ENCODE measurements at regions not wholly inside any gene's neighbourhood (a gene's known extent, or its start where the extent isn't known, plus 50 kb on each side); places are given as distances from the start of the nearest gene placed in this dataset.

GRCh38 chr16:62254372-62254771 is 218.1 kb upstream of the CDH8 start:
- no peak overlapping the region for H3K27ac ChIP-seq

GRCh38 chr16:62253966-62254365 is 217.7 kb upstream of the CDH8 start:
- H3K27me3 ChIP-seq (ENCODE audit: insufficient read depth, low read depth, severe bottlenecking), result peaks cover 10% of the 10 kb centered on the region
- H3K27ac ChIP-seq, result no peak overlapping the region
- no peak for DNase-seq
- no peak overlapping the region for H3K4me3 ChIP-seq (ENCODE audit: low read depth, low read length)
- TF ChIP-seq, protein P1, sequence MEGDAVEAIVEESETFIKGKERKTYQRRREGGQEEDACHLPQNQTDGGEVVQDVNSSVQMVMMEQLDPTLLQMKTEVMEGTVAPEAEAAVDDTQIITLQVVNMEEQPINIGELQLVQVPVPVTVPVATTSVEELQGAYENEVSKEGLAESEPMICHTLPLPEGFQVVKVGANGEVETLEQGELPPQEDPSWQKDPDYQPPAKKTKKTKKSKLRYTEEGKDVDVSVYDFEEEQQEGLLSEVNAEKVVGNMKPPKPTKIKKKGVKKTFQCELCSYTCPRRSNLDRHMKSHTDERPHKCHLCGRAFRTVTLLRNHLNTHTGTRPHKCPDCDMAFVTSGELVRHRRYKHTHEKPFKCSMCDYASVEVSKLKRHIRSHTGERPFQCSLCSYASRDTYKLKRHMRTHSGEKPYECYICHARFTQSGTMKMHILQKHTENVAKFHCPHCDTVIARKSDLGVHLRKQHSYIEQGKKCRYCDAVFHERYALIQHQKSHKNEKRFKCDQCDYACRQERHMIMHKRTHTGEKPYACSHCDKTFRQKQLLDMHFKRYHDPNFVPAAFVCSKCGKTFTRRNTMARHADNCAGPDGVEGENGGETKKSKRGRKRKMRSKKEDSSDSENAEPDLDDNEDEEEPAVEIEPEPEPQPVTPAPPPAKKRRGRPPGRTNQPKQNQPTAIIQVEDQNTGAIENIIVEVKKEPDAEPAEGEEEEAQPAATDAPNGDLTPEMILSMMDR (IDR thresholded peaks at IDR 0.05; ENCODE audit: low read depth, low read length), result no peak
- H3K9me3 ChIP-seq (ENCODE audit: severe bottlenecking), result no peaks in the 10 kb centered on the region
- no peaks in the 10 kb centered on the region for H3K36me3 ChIP-seq

More at GRCh38 chr16:62254372-62254771, 218.1 kb upstream of the CDH8 start:
- Histone ChIP-seq H3K4me3 (ENCODE audit: low read depth, low read length) (no peak overlapping the region), H3K27me3 (ENCODE audit: insufficient read depth, low read depth, severe bottlenecking) (peaks cover 11% of the 10 kb centered on the region), H3K36me3 (no peaks in the 10 kb centered on the region), H3K9me3 (ENCODE audit: severe bottlenecking) (no peaks in the 10 kb centered on the region)
- DNase-seq, result no peak
- TF ChIP-seq, protein P1 (IDR thresholded peaks at IDR 0.05; ENCODE audit: low read depth, low read length), result no peak

GRCh38 chr16:62249069-62249468 is 212.8 kb upstream of the CDH8 start:
- no peak overlapping the region for H3K27ac ChIP-seq
- H3K4me3 ChIP-seq (ENCODE audit: low read depth, low read length), result no peak overlapping the region
- TF ChIP-seq, protein P1 (IDR thresholded peaks at IDR 0.05; ENCODE audit: low read depth, low read length), result no peak
- no peaks in the 10 kb centered on the region for H3K36me3 ChIP-seq
- H3K9me3 ChIP-seq (ENCODE audit: severe bottlenecking), result no peaks in the 10 kb centered on the region
- DNase-seq, result no peak
- H3K27me3 ChIP-seq (ENCODE audit: insufficient read depth, low read depth, severe bottlenecking), result peaks cover 14% of the 10 kb centered on the region

- H3K4me3 ChIP-seq (ENCODE audit: low read depth, low read length), result no peak overlapping the region
- TF ChIP-seq, protein P1 (IDR thresholded peaks at IDR 0.05; ENCODE audit: low read depth, low read length), result no peak
- H3K27ac ChIP-seq, result no peak overlapping the region
- peaks cover 7% of the 10 kb centered on the region for H3K27me3 ChIP-seq (ENCODE audit: insufficient read depth, low read depth, severe bottlenecking)
- H3K9me3 ChIP-seq (ENCODE audit: severe bottlenecking), result no peaks in the 10 kb centered on the region
- no peaks in the 10 kb centered on the region for H3K36me3 ChIP-seq
- no peak for DNase-seq
Observed at GRCh38 chr16:62240722-62241121, 204.5 kb upstream of the CDH8 start.

DNA sequence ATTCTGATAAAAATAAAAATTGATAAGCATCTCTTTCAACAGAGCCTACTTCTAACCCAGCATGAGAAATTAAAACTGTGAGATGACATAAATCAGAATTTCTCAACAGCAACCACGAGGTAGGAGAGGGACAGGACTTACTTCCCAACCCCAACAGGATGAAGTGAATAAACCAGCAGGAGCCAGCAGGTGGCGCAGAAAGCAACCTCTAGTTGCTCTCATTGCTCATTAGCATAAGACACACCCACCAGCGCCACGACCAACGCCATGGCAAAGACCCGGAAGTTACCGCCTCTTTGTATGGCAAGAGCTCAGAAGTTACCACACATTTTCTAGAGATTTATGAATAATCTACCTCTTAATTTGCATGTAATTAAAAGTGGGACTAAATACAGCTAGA is 189.4 kb upstream of the CDH8 start:
- no peaks in the 10 kb centered on the region for H3K36me3 ChIP-seq
- TF ChIP-seq, protein P1 (IDR thresholded peaks at IDR 0.05; ENCODE audit: low read depth, low read length), result peak; percentile 71
- peaks cover 24% of the 10 kb centered on the region for H3K27me3 ChIP-seq (ENCODE audit: insufficient read depth, low read depth, severe bottlenecking)
- DNase-seq, result peak; percentile 78
- no peaks in the 10 kb centered on the region for H3K9me3 ChIP-seq (ENCODE audit: severe bottlenecking)
- H3K27ac ChIP-seq, result no peak overlapping the region
- no peak overlapping the region for H3K4me3 ChIP-seq (ENCODE audit: low read depth, low read length)

DNA sequence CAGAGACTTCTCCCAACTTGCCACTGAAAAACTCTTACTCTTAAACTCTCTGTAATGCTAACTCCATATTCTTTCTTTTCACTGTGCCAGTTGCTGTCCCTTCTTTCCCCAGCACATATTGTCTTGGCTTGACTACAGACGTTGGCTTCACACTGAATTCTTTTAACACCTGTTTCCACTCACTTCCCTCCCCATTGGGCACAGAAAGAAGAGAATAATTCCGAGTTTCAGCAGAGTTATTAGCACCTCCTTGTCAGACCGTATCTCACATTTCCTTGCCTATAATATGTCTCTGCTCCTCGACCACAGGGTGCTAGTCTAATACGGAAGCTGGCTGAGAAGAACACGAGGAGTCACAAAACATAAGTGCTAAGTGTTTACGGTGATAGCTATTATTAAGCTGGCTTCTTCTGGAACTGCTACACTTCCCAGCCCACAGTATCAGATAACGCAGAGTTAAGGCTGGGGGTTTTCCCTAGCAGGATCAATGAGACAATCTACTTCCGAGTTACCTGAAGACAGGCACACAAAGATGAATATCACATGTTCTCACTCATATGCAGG is 188.5 kb upstream of the CDH8 start:
- Histone ChIP-seq H3K27me3 (ENCODE audit: insufficient read depth, low read depth, severe bottlenecking) (peaks cover 25% of the 10 kb centered on the region), H3K36me3 (no peaks in the 10 kb centered on the region), H3K27ac (no peak overlapping the region), H3K9me3 (ENCODE audit: severe bottlenecking) (no peaks in the 10 kb centered on the region), H3K4me3 (ENCODE audit: low read depth, low read length) (no peak overlapping the region)
- TF ChIP-seq, protein P1 (IDR thresholded peaks at IDR 0.05; ENCODE audit: low read depth, low read length), result no peak
- no peak for DNase-seq
